Activated CD4-positive, alpha-beta T cell treated with anti-CD3 and anti-CD28 coated beads for 48 hours (primary cell): ENCODE measurements at regions not wholly inside any gene's neighbourhood (a gene's known extent, or its start where the extent isn't known, plus 50 kb on each side); places are given as distances from the start of the nearest gene placed in this dataset.
"Not testable (repeated sequence)": the region's sequence is repeated elsewhere in the genome, so short reads cannot be mapped to it uniquely, and the experiment has no call there.

ENCODE experiments used
- DNase-seq: peaks from one replicate; pipeline ENCODE4 v3.0.0-alpha.2; 2020

DNA sequence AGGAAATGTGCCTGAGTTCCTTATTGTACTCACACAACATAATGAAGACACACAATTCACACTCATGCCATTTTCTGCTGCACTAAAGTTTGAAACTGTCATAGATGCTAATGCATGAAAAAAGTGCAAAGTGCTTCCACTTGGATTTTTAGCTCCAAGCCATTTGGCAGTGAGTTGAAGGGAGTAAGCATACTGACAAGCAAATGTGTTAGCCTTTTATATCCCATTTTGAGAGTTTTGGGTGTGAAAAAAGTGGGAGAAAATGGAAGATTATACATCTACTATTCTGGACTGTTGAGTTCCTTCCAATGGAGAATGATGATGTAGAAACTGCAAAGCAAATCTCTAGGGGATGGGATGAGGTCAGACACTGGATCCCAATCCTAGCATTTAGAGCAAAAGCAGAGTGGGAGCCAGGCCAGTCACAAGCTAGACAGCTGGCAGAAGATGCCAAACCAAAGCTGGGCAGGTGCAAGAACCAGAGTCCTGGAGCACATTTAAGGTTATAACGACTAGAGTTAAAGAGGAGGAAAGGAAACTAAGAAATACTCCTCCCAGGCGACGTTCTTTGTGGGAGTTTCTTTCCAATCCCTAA is 216.8 kb downstream of the FBXO8 start:
- no peak for DNase-seq

DNA sequence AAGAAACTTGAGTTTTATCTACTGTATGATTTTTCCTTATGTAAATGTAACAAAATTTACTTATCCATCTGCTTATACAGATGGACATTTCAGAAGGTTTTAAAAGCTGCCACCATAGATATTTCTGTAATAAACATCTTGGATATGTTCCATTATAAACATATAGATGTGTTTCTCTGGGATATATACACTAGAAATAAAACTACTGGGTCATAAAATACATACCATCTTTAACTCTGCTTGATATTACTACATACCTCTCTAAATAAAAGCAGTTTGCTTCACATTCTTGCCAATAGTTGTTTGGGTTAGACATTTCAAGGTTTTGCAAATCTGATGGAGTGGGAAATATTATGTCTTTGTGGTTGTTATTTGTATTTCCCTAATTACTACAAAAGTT is 220.6 kb downstream of the FBXO8 start:
- no peak for DNase-seq

DNA sequence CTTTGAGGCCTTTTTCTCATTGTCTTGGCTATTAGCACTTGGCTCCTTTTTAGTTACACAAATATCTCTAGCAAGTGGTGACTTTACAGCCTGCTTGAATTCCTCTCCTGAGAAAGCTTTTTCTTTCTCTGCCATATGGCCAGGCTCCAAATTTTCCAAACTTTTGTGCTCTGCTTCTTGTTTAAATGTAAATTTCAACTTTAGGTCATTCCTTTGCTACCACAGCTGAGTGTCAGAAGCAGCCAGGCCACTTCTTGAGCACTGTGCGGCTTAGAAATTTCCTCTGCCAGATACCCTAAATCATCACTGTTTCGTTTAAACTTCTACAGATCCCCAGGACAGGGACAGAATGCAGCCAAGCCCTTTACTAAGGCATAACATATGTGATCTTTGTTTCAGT is 222.4 kb downstream of the FBXO8 start:
- no peak for DNase-seq

DNA sequence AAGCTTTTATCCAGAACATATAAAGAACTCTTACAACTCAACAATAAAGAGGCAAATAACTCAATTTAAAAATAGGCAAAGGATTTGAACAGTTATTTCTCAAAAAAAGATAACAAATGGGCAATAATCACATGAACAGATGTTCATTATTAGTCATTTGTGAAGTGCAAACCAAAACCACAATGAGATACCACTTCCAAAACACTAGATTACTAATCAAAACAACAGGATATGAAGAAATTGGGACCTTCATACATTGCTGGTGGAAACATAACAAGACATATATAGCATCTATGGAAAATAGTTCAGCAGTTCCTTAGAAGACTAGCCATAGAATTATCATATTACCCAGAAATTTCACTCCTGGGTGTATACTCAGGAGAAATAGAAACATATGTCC is 224.6 kb downstream of the FBXO8 start:
- DNase-seq: no peak

DNA sequence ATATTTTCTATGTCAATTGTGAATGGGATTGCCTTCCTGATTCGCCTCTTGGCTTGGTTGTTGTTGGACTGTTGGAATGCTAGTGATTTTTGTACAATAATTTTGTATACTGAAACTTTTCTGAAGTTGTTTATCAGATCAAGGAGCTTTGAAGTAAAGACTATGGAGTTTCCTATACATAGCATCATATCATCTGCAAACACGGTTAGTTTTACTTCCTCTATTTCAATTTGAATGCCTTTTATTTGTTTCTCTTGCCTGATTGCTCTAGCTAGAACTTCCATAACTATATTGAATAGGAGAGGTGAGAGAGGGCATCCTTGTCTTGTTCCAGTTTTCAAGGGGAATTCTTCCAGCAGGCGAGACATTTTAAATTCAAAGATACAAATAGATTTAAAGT is 226.5 kb downstream of the FBXO8 start:
- no peak for DNase-seq

DNA sequence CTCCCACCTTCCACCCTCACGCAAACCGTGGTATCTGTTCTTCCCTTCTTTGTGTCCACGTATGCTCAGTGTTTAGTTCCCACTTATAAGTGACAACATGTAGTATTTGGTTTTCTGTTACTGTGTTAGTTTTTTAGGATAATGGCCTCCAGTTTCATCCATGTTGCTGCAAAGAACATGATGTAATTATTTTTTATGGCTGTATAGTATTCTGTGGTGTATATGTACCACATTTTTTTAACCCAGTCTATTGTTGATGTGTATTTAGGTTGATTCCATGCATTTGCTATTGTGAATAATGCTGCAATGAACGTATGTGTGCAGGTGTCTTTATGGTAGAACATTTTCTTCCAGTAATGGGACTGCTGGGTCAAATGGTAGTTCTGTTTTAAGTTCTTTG is 228.1 kb downstream of the FBXO8 start:
- DNase-seq: no peak

DNA sequence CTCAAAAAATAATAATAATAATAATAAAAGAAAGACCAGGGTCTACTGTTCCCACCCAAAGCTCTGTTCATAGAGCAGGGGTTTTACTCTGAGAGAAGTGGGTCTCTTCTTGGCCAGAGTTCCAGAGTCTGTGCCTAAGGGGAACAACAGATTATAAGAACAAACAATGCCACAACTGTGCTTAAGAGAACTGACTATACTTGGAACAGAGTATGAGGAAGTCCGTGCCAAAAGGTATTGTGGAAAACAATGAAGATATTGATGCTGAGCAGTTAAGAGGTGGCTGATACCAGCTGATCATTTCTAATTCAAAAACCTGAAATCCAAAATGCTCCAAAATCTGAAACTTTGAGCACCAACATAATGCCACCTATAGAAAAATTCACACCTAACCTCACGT is 229.6 kb downstream of the FBXO8 start:
- no peak for DNase-seq

DNA sequence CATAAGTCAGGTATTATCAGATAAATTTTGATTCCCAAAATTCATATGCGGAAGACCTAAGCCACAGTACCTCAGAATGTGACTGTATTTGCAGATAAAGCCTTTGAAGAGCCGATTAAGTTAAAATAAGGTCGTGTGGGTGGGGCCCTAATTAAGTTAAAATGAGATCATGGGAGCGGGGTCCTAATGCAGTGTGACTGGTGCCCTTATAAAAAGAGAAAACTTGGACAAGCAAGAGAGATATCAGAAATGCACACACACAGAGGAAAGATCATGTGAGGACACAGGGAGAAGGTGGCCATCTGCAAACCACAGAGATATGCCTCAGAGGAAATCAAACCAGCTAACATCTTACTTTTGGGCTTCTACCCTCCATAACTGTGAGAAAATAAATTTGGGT is 236.1 kb downstream of the FBXO8 start:
- no peak for DNase-seq

DNA sequence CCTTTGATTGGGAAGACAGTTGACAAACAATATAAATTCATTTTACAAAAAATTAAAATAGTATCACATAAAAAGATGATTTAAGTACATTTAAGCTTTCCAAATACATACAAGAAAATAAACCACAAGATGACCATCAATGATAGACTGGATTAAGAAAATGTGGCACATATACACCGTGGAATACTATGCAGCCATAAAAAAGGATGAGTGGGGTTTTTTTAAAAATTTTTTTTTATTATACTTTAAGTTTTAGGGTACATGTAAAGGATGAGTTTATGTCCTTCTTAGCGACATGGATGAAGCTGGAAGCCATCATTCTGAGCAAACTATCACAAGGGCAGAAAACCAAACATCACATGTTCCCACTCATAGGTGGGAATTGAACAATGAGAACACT is 237.6 kb downstream of the FBXO8 start:
- not testable (repeated sequence) for DNase-seq

DNA sequence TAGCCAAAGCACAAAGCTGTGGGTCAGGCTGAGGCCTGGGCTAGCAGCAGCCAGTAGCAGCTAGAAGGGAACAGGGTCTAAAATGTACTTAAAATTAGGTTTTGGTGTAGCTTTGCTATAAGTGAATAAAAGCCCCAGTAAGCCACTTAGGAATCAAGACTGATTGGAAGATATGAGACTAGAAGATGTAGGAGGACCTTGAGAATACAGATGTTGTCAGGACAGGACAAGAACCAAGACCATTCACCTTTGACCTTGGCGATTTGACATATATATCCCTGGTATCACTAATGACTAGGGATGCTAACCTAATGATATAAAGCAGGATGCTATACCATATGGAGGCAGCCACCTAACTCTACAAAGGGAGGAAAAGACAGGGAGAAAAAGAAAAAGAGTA is 238.1 kb downstream of the FBXO8 start:
- no peak for DNase-seq

DNA sequence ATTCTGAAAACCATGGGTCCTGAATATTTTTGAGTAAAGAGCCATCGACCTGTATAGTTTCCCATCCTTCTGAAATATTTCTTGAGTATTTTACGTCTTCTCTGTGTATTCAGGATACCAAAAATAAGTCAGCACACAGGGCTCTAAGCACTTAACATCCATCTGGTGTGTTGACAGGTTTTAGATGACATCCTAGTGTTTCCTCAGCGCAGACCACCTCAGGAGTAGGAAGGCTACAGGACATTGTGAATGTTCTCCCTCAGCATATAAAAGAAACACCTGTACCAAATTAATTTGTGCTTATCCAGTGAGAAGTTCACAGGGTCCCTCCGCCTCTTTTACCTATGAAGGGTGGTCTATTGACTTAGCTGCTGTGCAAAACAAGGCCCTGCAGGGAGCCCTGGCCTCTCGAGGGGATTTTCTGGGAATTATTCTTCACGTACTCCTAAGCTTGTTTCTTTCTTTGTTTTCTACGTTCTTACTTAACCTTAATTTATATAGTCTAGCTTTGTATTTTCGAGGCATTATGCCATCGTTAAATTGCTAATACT is 241.8 kb downstream of the FBXO8 start:
- no peak for DNase-seq

DNA sequence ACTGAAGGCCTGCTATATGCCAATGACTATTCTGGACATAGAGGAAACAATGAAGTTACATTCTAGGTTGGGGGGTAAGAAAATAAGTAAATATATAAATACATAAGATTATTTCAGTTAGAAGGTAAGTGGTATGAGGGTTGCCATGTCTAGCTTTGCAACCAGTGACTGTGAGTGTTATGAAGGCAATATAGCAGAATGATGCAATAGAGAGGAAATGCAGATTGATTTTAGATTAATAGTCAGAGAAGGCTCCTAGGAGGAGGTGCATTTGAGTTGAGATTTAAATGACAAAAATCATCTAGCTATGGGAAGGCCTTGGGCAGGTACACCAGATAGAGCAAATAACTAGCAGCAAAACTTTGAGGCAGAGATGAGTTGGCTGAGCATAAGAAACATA is 243.2 kb downstream of the FBXO8 start:
- no peak for DNase-seq

DNA sequence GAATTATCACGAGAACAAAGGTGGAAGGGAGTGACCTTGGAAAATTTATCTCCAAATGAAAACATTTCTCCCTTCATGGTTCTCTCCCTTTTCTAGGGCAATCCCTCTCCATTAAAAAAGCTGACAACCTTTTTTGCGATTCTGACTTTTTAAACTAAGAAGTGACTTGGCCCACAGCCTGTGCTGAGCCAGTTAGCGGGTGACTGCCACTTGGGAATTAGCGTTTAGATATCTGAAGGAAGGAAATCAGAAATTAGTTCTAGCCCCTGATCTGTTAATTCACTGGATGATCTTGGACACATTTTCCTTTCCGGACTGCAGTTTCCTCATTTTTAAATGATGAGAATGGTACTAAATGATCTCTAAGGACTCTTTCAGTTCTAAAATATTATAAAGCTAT is 245.0 kb downstream of the FBXO8 start:
- DNase-seq: no peak

DNA sequence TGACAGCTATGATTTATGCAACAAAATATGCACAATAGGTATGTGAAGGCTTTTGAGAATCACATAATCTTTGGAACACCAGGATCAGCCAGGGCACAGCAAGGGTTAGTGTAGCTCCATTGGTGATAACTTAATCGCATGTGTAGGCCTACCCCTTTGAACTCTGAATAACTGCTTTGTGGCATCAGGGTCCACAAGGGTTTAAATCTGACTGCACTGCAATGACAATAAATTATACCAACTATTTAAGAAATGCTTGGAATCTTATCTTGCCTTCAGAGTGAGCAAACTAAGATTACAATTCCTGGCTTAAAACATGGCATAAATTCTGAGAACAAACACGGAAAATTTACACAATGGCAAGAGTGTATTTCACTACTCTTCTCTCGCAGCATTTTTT is 245.8 kb downstream of the FBXO8 start:
- no peak for DNase-seq

DNA sequence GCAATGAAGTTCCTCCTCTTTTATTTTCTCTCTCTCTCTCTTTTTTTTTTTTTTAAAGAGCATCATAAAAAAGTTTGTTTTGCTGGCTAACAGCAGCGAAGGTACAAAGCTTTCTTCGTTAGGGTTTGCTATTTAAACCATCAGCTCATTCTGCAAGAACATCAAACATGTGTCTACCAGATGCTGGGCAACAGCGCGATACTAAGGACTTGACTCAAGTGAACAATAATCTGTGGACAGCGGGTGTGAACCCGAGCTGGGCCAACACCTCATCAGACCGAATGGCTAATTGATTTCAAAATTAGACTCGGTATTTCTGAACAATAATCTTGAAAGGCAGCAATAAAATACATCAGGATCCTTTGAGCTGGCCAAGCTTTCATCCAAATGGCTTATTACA is 246.4 kb downstream of the FBXO8 start:
- no peak for DNase-seq

DNA sequence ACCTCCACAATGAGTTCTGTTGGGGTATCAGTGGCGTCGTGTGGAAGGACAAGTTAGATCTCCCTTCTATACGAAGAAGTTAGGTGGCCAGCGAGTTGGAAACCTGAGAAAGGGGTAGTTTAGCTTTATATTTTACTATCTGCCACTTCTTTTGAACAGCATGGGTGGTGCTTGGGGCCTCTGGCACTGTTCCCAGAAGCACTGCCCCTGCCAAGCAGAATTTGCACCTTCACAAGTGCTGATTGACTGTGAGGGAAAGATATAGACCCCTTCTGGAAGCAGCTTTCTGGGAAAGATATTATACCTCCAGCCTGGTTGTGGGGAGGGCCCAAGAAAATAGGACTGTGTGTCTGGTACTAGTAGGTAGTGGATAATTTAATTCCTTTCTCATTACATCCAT is 246.9 kb downstream of the FBXO8 start:
- DNase-seq: no peak

DNA sequence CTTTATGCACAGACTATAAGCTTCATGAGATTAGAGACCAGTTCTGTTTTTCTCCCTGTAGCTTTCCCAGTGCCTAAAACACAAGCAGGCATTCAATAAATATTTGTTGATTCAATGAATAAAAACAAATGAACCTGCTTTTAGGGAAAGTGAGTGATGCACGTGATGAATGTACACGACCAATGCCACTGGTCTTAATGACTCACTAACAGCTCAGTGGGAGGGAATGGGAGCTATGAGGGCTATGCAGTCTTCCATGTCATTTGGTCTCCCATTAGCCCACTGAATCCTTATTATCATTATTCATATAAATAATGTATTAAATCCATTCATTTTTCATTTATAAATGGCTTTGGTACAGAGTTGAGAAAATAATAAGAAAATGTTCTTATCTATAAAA is 247.4 kb downstream of the FBXO8 start:
- DNase-seq: no peak

DNA sequence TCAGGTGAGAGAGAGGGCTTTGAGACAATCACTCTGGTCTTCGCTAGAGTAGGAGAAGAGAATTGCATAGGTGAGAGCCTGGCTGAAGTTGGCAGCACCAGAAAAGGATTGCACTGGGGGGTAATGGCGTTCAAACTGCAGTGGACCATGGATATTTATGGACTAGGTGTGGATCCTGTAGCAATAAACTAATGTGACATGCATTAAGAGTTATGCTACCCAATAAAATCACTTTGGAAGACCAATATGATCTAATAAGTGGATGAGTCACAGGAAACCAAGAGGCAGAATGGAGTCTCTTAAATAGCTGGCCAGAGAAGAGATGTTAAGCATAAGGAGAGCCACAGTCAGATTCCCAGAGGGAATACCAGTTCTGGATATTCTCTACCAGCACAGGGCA is 259.8 kb downstream of the FBXO8 start:
- no peak for DNase-seq

DNA sequence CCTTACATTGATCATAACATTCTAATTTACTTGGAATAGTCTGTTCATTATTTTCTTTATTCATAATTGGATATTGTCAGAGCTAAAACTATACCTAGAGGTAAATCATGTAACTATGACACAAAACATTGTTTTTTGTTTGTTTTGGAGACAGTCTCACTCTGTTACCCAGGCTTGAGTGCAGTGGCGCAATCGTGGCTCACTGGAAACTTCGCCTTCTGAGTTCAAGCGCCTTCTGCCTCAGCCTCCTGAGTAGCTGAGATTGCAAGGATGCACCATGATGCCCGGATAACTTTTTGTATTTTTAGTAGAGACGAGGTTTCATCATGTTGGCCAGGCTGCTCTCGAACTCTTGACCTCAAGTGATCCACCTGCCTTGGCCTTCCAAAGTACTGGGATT is 265.2 kb downstream of the FBXO8 start:
- DNase-seq: no peak

DNA sequence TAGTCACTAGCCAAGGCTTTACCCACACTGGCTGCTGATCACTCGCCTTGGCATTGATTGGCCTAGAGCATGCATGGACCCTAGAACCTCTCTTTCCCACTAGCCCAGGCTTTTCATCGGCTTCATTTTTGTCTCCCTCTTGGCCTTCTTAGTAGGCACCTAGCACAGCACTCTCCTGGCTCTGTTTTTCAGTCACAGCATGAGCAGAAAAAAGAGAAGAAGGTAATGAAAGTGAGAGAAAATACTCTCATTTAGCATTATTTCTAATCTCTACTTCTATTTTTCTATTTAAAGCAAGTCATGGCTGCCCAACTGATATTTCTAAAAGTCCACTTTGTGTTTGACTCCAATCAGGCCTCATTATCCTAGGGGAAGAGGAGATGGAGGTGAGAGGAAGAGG is 267.2 kb downstream of the FBXO8 start:
- DNase-seq: no peak

DNA sequence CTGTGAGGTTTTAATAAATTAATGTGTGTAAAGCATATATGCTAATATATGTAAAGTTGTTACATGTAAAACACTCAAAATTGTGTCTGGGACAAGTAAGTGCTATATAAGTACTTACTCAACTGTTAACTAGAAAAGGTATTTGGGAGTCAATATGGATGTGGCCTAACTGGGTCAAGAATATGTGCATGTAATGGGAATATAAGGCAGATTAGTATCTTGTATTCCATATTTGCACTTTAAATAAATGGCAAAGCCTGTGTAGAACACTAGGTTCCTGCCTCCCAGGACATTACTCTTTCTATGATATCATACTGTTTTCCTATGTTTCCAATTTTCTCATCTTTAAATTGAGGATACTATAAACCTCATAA is 270.6 kb downstream of the FBXO8 start:
- no peak for DNase-seq

DNA sequence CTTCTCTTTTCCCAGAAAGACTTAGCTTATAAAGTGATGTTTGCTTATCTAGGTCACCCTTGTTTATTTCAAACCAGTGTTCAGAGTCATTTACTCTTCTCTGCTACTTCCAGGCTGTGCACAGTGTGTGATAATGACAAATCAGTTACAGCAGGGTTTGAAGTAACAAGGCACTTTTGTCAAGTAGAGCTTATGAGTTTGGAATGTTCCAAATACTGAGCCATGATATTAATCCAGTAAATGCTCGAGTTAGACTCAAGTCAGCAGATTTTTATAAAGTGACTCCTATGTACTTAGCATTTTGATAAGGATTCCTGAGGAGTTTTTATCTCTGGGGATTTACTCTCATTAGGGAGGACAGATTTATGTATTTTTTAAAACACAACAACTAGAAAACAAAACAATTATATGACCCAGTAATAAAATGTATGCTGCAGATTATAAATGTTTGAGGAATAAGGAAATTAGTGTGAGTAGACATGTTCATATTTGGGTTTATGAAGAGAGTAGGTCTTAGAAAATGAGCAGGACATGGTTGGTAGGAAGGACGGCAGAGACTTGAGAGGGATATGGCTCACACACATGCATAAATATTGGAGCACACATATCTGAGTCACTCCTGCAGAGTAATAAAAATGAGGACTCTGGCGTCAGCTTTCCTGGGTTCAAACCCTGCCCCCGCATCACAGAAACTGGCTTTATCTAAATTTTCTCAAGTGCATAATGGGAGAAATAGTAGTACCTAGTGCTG is 271.2 kb downstream of the FBXO8 start:
- no peak for DNase-seq

DNA sequence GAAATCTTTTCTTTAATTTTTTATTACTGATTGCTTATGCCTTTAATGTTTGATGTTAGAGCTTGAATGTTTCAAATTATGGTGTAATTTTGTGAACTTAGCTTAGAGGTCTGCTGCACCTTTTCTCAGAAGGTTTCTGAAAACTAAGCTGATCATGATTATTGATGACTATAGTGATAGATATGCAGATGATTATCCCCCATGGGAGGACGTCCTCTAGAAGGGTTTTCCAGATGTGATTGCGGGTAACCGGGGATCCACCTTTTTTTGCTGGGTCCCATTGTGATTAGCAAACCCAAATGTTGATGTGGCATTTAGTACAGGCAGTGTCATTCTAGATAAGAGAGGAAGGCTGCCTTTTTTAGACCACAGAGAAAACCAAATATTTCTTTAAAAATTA is 272.9 kb downstream of the FBXO8 start:
- no peak for DNase-seq

DNA sequence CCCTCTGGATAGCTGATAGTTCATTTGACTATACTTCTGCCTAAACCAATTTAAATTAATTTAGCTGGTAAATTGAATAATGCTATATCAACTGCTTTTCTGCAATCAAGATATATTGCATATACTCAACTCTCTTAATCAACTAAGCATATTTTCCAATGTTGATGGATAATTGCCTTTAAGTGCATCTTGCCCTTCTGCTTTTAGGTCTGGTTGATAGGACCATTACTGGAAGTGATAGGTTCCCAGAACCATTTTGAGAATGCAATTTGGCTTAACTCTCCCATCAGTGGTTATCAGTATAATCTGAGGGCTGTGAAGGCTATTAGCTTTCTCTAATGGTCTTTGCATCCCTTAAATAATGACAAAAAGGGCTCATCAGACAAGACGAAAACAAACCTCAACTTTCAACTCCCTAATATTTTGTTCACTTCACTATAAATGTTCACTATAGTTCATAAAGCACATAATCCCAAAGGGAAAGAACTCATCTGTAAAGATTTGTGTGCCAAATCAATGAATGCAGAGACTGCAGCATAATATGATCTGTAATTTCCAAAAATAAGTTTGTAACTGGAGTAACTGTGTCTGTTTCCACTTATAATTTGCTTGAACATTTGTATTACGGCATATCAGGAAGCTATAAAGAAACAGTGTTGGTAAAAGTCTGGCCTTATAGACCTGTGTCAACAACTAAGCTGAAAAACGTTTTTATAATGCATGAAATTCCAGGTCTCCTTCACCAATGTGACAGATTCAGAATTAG is 273.6 kb downstream of the FBXO8 start:
- DNase-seq: no peak
